ENCODE measurements at regions not wholly inside any gene's neighbourhood (a gene's known extent, or its start where the extent isn't known, plus 50 kb on each side); places are given as distances from the start of the nearest gene placed in this dataset.

DNA sequence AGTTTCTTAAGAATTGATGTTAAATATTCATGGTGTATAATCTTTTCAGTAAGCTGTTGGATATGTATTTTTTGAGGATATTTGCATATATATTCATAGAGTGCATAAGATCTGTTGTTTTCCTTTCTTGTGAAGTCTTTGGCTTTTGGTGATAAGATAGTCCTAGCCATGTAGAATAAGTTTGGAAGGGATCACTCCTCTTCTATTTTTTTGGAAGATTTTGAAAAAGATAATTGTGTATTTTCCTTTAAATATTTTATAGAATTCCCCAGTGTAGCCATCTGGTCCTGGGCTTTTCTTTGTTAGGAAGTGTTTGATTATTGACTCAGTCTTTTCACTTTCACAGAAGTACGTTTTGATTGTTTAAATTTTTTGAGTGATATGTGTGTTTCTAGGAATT is 318.8 kb upstream of the CDH10 start:
- TF ChIP-seq POLR2AphosphoS5 (IDR thresholded peaks at IDR 0.05; ENCODE audit: low read depth, low read length), result no peak
- no peak for TF ChIP-seq POLR2A (IDR thresholded peaks at IDR 0.05; ENCODE audit: low read depth, low read length)
- no peak for DNase-seq (ENCODE audit: insufficient read length)
- FAIRE-seq, result no peak

- FAIRE-seq (no peak), DNase-seq (ENCODE audit: insufficient read length) (no peak)
- TF ChIP-seq TAF1 (IDR thresholded peaks at IDR 0.05; ENCODE audit: borderline replicate concordance, low read depth, low read length) (no peak), POLR2A (IDR thresholded peaks at IDR 0.05; ENCODE audit: low read depth, low read length) (no peak), POLR2AphosphoS5 (IDR thresholded peaks at IDR 0.05; ENCODE audit: low read depth, low read length) (no peak)
Measured at GRCh38 chr5:24923400-24923799, 278.6 kb upstream of the CDH10 start.

DNA sequence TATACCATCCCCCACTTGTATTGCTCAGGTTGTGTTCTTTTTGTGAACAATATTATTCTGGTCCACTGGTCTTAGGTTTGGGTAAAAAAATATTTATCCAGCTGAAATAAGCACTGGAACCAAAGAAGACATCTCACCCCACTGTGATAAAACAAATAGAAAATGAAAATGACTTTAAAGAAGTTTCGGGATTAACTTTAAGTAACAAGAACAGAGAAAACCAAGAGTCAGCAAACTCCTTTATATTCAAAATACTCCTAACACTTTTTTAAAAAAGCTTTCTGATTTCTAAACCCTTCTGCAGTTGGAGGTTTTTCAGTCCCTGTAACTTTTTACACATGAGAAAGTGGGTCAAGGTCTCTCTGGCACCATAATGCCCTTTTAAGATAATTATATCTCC is 273.9 kb upstream of the CDH10 start:
- DNase-seq (ENCODE audit: insufficient read length) (no peak), FAIRE-seq (no peak)
- TF ChIP-seq POLR2AphosphoS5 (IDR thresholded peaks at IDR 0.05; ENCODE audit: low read depth, low read length), result no peak
- TF ChIP-seq POLR2A (IDR thresholded peaks at IDR 0.05; ENCODE audit: low read depth, low read length), result no peak
- TF ChIP-seq TAF1 (IDR thresholded peaks at IDR 0.05; ENCODE audit: borderline replicate concordance, low read depth, low read length), result no peak

GRCh38 chr5:24916863-24917262 is 272.1 kb upstream of the CDH10 start:
- DNase-seq (ENCODE audit: insufficient read length), result no peak

GRCh38 chr5:24909210-24909609 is 264.4 kb upstream of the CDH10 start:
- DNase-seq (ENCODE audit: insufficient read length) (no peak), FAIRE-seq (no peak)
- TF ChIP-seq POLR2A (IDR thresholded peaks at IDR 0.05; ENCODE audit: low read depth, low read length), result no peak
- TF ChIP-seq POLR2AphosphoS5 (IDR thresholded peaks at IDR 0.05; ENCODE audit: low read depth, low read length), result no peak

More at GRCh38 chr5:24916863-24917262, 272.1 kb upstream of the CDH10 start:
- FAIRE-seq, result no peak
- TF ChIP-seq POLR2AphosphoS5 (IDR thresholded peaks at IDR 0.05; ENCODE audit: low read depth, low read length) (no peak), POLR2A (IDR thresholded peaks at IDR 0.05; ENCODE audit: low read depth, low read length) (no peak), TAF1 (IDR thresholded peaks at IDR 0.05; ENCODE audit: borderline replicate concordance, low read depth, low read length) (no peak)

DNA sequence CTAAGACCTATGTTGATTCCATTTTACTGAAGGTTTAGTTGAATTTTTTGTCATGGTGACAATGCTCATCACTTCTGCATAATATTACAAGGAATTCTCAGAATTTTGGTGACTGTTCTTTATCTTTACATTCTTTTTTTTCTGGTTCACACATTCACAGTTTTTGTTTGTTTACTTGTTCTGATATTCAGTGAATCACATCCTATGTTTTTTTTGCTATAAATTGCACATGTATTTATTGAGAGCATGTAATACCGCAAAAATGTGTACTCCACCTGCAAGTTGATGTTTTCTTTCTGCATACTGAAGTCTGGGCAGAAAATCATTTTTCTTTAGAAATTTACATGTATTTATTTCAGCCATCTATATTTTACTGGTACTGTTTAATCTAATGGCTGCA is 261.9 kb upstream of the CDH10 start:
- no peak for DNase-seq (ENCODE audit: insufficient read length)
- TF ChIP-seq POLR2AphosphoS5 (IDR thresholded peaks at IDR 0.05; ENCODE audit: low read depth, low read length), result no peak
- no peak for TF ChIP-seq POLR2A (IDR thresholded peaks at IDR 0.05; ENCODE audit: low read depth, low read length)
- no peak for TF ChIP-seq TAF1 (IDR thresholded peaks at IDR 0.05; ENCODE audit: borderline replicate concordance, low read depth, low read length)
- FAIRE-seq, result no peak

- DNase-seq (ENCODE audit: insufficient read length) (no peak), FAIRE-seq (no peak)
- TF ChIP-seq POLR2A (IDR thresholded peaks at IDR 0.05; ENCODE audit: low read depth, low read length) (no peak), POLR2AphosphoS5 (IDR thresholded peaks at IDR 0.05; ENCODE audit: low read depth, low read length) (no peak), TAF1 (IDR thresholded peaks at IDR 0.05; ENCODE audit: borderline replicate concordance, low read depth, low read length) (no peak)
Measured at GRCh38 chr5:24904981-24905517, 260.3 kb upstream of the CDH10 start.

- no peak for TF ChIP-seq POLR2AphosphoS5 (IDR thresholded peaks at IDR 0.05; ENCODE audit: low read depth, low read length)
- TF ChIP-seq POLR2A (IDR thresholded peaks at IDR 0.05; ENCODE audit: low read depth, low read length), result no peak
- no peak for TF ChIP-seq TAF1 (IDR thresholded peaks at IDR 0.05; ENCODE audit: borderline replicate concordance, low read depth, low read length)
- no peak for DNase-seq (ENCODE audit: insufficient read length)
- no peak for FAIRE-seq
Measured at GRCh38 chr5:24899180-24899579, 254.4 kb upstream of the CDH10 start.

DNA sequence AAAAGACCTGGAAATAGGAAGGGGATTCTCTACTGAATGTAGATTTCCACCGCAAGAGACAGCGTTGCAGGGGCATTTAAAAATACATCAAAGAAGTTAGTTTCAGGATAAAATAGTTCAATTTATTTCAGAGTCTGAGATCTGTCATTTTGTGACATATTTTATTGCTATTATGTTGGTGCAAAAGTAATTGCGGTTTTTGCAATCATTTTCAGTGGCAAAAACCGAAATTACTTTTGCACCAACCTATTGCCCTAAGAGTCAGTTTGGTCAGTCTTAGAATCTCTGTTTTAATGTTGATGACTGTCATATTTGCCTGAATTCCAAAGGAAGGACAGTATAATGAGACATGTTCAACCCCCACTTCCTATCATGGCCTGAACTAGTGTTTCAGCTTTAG is 219.5 kb upstream of the CDH10 start:
- TF ChIP-seq POLR2AphosphoS5 (IDR thresholded peaks at IDR 0.05; ENCODE audit: low read depth, low read length) (no peak), POLR2A (IDR thresholded peaks at IDR 0.05; ENCODE audit: low read depth, low read length) (no peak)
- DNase-seq (ENCODE audit: insufficient read length) (no peak), FAIRE-seq (no peak)

DNA sequence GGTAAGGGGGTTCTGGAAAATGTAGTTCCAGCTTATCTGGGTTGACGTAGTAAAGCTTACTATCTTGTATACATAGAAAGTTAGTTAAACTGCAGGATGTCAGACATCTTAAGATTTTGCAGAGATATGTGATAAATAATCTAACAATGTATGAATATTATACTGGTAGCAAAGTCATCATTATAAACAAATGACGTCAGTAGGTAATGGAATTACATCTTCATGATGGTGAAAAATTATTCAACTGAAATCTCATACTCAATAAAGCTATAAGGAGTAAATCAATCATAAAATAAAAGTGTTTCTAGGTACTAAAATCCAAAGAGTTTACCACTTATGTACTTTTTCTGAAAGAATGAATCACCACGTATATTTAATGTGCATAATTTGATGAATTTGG is 217.3 kb upstream of the CDH10 start:
- DNase-seq (ENCODE audit: insufficient read length) (no peak), FAIRE-seq (no peak)
- TF ChIP-seq POLR2AphosphoS5 (IDR thresholded peaks at IDR 0.05; ENCODE audit: low read depth, low read length) (no peak), POLR2A (IDR thresholded peaks at IDR 0.05; ENCODE audit: low read depth, low read length) (no peak), TAF1 (IDR thresholded peaks at IDR 0.05; ENCODE audit: borderline replicate concordance, low read depth, low read length) (no peak)

- FAIRE-seq, result no peak
- TF ChIP-seq POLR2AphosphoS5 (IDR thresholded peaks at IDR 0.05; ENCODE audit: low read depth, low read length) (no peak), POLR2A (IDR thresholded peaks at IDR 0.05; ENCODE audit: low read depth, low read length) (no peak), TAF1 (IDR thresholded peaks at IDR 0.05; ENCODE audit: borderline replicate concordance, low read depth, low read length) (no peak)
- no peak for DNase-seq (ENCODE audit: insufficient read length)
Measured at GRCh38 chr5:24855485-24855884, 210.7 kb upstream of the CDH10 start.

DNA sequence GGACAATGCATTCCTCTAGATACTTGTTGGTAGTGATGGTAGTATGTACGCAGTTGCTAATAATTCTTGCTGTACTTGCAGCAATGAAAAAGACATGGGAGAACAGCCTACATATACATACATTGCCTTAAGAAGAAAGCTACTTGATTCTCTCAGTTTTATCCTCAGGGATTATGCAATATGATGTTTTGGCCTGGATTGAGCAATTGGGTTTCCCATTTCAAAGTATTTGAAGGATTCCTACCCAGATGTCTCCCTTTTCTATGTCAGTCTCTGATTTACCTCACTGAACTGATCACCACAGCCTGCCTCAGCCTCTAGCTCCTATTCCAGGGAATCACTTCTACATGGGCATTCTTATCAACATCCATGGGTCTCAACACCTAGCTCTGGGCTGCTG is 210.1 kb upstream of the CDH10 start:
- DNase-seq (ENCODE audit: insufficient read length) (no peak), FAIRE-seq (no peak)
- TF ChIP-seq POLR2A (IDR thresholded peaks at IDR 0.05; ENCODE audit: low read depth, low read length) (no peak), TAF1 (IDR thresholded peaks at IDR 0.05; ENCODE audit: borderline replicate concordance, low read depth, low read length) (no peak), POLR2AphosphoS5 (IDR thresholded peaks at IDR 0.05; ENCODE audit: low read depth, low read length) (no peak)

DNA sequence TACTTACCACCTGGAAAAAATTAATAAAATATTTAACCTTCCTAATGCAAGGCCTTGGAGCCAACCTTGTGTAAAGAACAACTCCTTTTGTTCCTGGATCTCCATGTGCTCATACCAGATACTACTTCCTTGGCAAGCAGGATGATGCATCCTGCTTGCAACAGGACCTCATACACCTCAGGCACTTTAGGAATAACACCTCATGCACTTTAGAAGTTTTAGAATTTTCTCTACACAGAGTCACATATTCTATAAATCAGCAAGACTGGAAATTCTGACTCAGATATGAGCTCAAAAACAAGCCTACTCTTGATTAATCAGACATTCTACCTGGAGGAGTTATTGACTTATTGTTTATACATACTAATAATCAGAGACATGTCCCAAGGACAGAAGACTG is 209.6 kb upstream of the CDH10 start:
- no peak for DNase-seq (ENCODE audit: insufficient read length)
- no peak for TF ChIP-seq POLR2A (IDR thresholded peaks at IDR 0.05; ENCODE audit: low read depth, low read length)
- no peak for TF ChIP-seq POLR2AphosphoS5 (IDR thresholded peaks at IDR 0.05; ENCODE audit: low read depth, low read length)
- no peak for TF ChIP-seq TAF1 (IDR thresholded peaks at IDR 0.05; ENCODE audit: borderline replicate concordance, low read depth, low read length)
- FAIRE-seq, result no peak
